HS-27A (cell line): ENCODE measurements at regions not wholly inside any gene's neighbourhood (a gene's known extent, or its start where the extent isn't known, plus 50 kb on each side); places are given as distances from the start of the nearest gene placed in this dataset.
"Not testable (repeated sequence)": the region's sequence is repeated elsewhere in the genome, so short reads cannot be mapped to it uniquely, and the experiment has no call there.

Experiments used
- DNase-seq: peaks from one replicate; pipeline ENCODE4 v3.0.0-alpha.2; 2012; ENCODE audit warnings: low read depth, missing footprints

DNA sequence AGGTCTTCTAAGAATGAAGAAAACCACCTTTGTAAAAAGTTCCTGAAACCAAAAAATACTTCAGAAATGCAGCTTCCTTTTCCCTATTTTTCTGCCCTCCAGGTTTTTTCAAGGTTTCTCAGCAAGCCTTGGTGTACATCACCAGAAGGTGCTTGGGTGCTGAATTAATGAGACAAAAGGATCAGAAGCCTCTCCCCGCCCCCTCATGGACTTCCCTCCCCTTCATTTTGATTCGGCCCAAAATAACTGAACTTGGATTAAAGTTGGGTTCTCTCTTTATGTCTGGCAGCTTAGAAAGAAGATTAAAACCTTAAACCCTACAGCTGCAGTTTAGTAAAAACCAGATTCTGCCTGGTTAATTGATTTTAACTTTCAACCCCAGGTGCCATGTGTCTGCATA is 121.7 kb upstream of the ERCC4 start:
- DNase-seq, result no peak

DNA sequence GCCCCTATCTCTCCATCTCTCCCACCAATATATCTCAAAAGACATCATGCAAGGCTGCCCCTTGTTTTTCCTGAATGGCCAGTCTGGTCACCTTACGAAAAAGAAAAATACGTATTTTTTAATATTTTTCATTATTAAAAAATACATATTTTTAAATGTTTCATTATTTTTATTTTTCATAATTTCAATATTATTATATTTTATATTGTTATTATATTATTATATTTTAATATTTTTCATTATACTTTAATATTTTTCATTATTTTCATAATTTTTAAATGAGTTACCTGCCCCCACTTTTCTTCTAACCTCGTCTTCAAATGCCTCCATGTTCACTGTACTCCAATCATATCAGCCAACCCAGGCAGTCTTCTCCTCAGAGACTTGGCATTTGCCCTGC is 116.0 kb upstream of the ERCC4 start:
- DNase-seq, result no peak

GRCh38 chr16:13805951-13806350 is 114.0 kb upstream of the ERCC4 start:
- DNase-seq, result no peak

- DNase-seq, result no peak
Measured at GRCh38 chr16:13806671-13807070, 113.3 kb upstream of the ERCC4 start.

DNA sequence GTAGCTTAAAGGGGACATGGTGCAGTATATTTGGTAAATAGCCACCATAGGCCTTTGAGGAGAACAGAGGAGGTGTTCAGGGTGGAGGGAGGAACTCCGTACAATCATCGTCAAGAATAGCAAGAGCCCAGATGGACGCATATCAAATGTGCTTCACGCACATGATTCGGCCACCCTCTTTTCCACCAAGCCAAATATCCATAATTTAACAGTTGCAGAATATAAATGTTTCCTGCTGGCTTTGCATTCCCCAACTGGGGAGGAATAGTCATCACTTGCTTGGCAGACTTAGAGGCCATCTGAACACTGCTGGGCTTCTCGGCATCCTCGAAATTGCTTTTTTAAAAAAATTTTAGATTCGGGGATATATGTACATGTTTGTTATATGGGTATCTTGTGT is 111.9 kb upstream of the ERCC4 start:
- no peak for DNase-seq

DNA sequence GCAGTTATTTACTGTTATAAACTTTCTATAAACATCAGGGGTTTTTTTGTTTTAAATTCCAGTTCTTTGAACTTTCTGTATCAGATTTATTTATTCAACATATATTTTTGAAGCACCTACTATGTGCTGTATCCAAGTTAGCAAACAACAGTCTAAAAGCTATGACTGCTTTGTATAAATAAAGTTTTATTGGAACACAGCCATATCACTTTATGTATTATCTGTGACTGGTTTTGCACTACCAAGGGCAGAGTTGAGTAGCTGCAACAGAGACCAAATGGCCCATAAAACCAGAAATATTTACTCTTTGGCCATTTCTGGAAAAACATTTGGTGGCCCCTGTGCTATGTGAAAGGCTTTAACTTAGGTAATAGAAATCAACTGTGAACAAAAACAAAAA is 110.2 kb upstream of the ERCC4 start:
- DNase-seq, result no peak

GRCh38 chr16:13811834-13812233 is 108.1 kb upstream of the ERCC4 start:
- no peak for DNase-seq

- DNase-seq, result no peak
Measured at GRCh38 chr16:13816701-13817100, 103.3 kb upstream of the ERCC4 start.

- DNase-seq, result no peak
Measured at GRCh38 chr16:13823501-13823900, 96.5 kb upstream of the ERCC4 start.

GRCh38 chr16:13829697-13830299 is 90.2 kb upstream of the ERCC4 start:
- DNase-seq, result no peak

GRCh38 chr16:13833515-13833914 is 86.4 kb upstream of the ERCC4 start:
- DNase-seq, result no peak

DNA sequence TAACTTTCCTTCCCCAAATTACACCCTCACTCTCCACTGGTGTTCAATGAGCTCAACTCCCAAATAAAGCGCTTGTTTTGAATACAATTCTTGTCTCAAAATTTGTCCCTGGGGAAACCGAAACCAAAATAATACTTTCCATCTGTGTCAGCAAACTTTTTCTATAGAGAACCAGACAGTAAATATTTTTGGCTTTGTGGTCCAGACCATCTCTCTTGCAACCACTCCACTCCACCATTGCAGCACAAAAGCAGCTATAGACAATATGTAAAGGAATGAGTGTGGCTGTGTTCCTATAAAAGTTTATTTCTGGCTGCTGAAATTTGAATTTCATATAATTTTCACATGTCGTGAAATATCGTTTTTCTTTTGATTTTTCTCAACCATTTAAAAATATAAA is 84.6 kb upstream of the ERCC4 start:
- DNase-seq, result no peak

DNA sequence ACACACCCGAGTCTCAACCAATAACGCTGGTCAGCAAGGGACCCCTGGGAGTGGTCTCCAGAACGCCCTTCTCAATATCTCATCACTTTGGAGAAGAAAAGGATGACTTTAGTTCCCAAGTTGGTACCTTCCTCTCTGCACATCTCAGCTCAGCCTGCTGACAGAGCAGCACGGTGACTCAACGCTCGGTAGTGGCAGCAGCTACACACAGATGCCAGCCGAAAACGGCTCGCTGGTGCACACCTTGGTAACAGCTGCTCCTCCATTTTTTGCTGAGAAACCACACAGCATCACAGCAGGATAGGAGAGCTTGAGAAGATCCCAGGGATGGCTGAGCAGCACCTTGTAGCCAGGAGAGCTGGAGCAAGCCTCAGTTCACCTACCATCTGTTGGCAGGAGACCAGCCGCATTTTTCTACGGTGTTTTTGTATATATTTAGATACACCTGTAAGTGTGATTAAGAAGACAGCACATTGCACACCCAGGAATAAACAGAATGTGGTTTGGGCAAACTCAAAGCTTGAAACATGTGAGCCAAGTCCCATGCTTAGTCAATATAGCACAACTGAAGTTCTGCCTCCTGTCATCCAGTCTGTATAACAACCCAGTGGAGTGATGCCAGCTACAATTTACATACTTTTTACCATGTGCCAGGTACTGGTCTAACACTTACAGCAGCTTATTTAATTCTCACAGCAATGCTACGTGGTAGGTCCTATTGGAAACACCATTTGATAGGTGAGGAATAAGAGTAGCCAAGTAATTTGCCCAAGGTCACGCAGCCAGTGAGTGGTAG is 83.8 kb upstream of the ERCC4 start:
- no peak for DNase-seq

DNA sequence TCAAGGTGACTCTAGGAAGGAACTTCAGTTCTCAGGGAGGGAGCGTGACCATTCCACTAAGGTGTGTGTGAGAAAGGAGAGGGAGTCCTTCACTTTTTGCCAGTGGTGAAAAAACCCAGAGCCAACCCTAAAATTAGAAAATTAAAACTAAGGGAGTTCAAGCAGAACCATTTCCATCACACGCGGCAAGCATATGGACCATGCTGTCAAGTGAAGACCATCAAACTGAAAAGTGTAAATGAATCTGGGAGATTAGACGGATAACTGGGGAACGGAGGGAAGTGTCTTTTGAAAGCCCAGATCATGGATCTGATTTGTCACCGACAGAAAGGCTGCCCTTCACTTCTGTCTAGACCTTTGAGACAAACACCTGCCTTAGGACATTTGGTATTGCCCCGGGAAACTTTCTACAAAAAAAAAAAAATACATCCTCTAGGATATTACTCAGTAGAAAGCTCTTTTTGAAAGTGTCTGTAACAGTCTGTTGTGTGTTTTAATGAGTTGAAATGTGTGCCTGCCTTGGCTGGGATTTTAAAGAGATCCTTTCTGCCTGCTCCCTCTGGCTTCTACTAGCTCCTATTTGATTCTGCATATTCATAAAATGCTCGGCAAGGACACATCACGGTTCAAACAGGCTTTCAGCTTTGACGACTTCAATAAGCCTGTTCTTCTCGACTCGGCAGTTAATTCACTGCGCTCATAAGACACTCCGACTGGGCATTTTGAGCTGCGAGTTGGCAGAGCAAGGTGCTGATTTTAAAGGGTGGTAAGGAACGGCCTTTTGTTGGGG is 81.4 kb upstream of the ERCC4 start:
- DNase-seq, result no peak

GRCh38 chr16:13839577-13839976 is 80.4 kb upstream of the ERCC4 start:
- no peak for DNase-seq

- no peak for DNase-seq
Measured at GRCh38 chr16:13845232-13845631, 74.7 kb upstream of the ERCC4 start.

GRCh38 chr16:13848795-13849194 is 71.2 kb upstream of the ERCC4 start:
- DNase-seq, result no peak

DNA sequence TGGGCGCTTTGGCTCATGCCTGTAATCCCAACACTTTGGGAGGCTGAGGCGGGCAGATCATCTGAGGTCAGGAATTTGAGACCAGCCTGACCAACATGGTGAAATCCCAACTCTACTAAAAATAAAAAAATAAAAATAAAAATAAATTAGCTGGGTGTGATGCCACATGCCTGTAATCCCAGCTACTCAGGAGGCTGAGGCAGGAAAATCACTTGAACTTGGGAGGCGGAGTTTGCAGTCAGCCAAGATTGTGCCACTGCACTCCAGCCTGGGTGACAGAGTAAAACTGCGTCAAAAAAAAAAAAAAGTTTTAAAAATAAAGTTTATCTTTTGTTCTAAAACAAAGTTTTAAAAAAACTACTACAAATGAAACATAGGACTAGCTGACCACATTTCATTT is 69.8 kb upstream of the ERCC4 start:
- not testable (repeated sequence) for DNase-seq

DNA sequence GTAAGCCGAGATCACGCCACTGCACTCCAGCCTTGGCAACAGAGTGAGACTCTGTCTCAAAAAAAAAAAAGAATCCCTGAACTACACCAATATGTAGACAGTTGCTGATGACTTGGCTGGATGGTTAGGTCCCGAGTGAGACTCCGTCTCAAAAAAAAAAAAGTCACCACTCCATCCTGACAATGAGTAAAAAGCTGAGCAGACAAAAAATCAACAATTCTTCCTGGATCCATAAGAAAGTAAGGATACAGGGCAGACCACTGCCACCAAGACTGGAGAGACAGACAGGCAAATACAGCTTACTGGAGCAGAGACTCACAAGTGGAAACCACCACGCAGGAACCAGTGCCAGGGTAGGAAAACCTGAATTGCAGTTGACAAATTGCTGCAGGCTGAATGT is 67.1 kb upstream of the ERCC4 start:
- no peak for DNase-seq

DNA sequence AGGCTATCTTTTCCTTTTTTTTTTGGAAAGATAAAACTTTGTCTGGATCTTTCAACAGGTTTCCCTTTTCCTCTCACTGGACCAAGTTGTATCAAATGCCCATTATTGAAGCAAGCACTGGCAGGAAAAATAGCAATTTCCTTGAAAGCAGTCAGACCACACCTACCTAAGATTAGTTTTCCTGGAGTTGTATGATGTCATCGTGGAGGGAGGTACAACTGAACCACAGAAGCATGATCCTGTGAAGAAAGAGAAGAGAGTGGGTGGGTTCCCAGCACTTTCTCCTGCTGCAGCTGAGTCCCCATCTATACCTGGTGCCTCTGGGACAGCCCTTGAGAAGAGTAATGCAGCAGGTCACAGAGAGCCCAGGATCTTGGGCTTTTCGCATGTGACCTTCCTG is 63.6 kb upstream of the ERCC4 start:
- DNase-seq, result no peak

DNA sequence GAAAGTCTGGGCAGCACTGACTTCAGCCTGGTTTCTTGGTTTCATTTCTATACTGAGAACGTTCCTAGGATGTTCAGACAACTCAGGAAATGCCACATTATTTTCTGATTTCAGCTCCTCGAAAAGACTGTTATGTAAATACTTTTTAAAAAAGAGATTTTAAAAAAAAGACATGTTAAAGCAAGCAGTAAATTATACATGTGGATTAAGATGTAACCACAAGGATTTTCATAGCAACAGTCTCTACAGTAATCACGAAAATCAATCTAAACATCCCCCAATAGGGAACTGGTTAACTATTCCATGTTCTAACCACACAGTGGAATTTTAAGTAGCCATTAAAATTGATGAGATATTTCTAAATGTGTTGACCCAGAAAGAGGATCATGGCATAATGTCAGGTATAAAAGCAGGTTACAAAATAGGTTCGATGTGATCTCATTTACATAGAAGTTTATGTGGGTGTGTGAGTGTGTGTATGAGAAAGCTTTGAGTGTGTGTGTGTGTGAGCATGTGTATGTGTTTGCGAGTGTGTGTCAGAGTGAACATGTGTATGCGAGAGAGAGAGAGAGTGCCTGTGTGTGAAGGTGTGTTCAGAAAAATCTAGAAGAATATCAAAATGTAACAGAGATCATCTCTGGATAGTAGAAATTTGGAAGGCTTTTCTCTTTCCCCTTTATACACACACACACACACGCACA is 63.0 kb upstream of the ERCC4 start:
- no peak for DNase-seq

DNA sequence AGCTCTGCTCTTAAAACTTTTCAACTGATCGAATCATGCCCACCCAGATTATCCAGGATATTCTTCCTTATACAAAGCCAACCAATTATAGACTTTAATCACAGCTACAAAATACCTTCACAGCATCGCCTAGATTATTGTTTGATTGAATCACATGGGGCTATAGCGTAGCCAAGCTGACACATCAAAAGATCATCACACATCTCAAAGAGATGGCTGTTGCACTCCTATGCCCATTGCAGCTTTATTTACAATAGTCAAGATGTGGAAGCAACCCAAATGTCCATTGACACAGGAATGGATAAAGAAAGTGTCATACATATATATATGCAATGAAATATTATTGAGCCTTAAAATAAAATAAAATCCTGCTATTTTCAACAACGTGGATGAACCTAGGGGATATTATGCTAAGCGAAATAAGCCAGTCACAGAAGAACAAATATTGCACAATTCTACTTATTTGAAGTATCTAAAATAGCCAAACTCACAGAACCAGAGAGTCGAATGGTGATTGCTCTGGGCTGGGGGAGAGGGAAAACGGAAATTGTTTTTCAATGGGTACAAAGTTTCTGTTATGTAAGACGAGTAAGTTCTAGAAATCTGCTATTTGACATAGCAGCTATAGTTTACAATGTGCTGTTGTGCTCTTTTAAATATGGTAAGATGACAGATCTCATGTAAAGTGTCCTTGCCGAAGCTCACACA is 60.9 kb upstream of the ERCC4 start:
- no peak for DNase-seq
